Liver (tissue), 3 donors: ENCODE measurements at regions not wholly inside any gene's neighbourhood (a gene's known extent, or its start where the extent isn't known, plus 50 kb on each side); places are given as distances from the start of the nearest gene placed in this dataset.

Experiments used
- FOXA1 ChIP-seq: IDR thresholded peaks from 2 replicates; pipeline ENCODE4 v1.6.1; 2016; ENCODE audit warnings: antibody characterized with exemption
- GABPA ChIP-seq, 2 donors: IDR thresholded peaks in 1 of 2; conservative IDR thresholded peaks in 1 of 2; 2 replicates each; pipeline ENCODE4 v1.6.1; 2016; ENCODE audit warnings: antibody characterized with exemption in 2 of 2, mild to moderate bottlenecking in 1 of 2, moderate library complexity in 1 of 2
- HNF4G ChIP-seq: IDR thresholded peaks from 2 replicates; pipeline ENCODE4 v1.6.1; 2016; ENCODE audit warnings: antibody characterized with exemption
- JUND ChIP-seq, 2 donors: IDR thresholded peaks; 2 replicates each; pipeline ENCODE4 v1.6.1; 2016; ENCODE audit warnings: antibody characterized with exemption in 2 of 2
- RAD21 ChIP-seq, 2 donors: IDR thresholded peaks; 2 replicates each; pipeline ENCODE4 v1.6.1; 2016; ENCODE audit warnings: antibody characterized with exemption in 2 of 2, mild to moderate bottlenecking in 2 of 2
- RXRA ChIP-seq, 2 donors: IDR thresholded peaks; 2 replicates each; pipeline ENCODE4 v1.6.1; 2017 to 2018; ENCODE audit warnings: antibody characterized with exemption in 2 of 2, mild to moderate bottlenecking in 1 of 2
- SP1 ChIP-seq: IDR thresholded peaks from 2 replicates; pipeline ENCODE4 v1.6.1; 2018; ENCODE audit warnings: antibody characterized with exemption, mild to moderate bottlenecking
- TAF1 ChIP-seq: conservative IDR thresholded peaks from 2 replicates; pipeline ENCODE4 v1.6.1; 2016; ENCODE audit warnings: antibody characterized with exemption, mild to moderate bottlenecking
- YY1 ChIP-seq: IDR thresholded peaks from 2 replicates; pipeline ENCODE4 v1.6.1; 2016; ENCODE audit warnings: antibody characterized with exemption, mild to moderate bottlenecking
- TF ChIP-seq, protein P1 (sequence below): fragments of 150-350 bp; IDR thresholded peaks from 2 replicates; pipeline ENCODE4 v1.5.1; 2017; ENCODE audit warnings: improper control_type of control experiment, low read depth, low read length; ENCODE audit not compliant: missing input control
- TF ChIP-seq, protein P2 (sequence below): IDR thresholded peaks from 2 replicates; pipeline ENCODE4 v1.6.1; 2016; ENCODE audit warnings: antibody characterized with exemption, mild to moderate bottlenecking
- TF ChIP-seq, protein P3 (sequence below): IDR thresholded peaks from 2 replicates; pipeline ENCODE4 v1.6.1; 2016; ENCODE audit warnings: antibody characterized with exemption
- TF ChIP-seq, protein P4 (sequence below): IDR thresholded peaks from 2 replicates; pipeline ENCODE4 v1.6.1; 2016; ENCODE audit warnings: antibody characterized with exemption
- TF ChIP-seq, protein P5 (sequence below): IDR thresholded peaks from 2 replicates; pipeline ENCODE4 v1.6.1; 2016; ENCODE audit warnings: antibody characterized with exemption
- donor health status: healthy.
- donor health status: healthy.

DNA sequence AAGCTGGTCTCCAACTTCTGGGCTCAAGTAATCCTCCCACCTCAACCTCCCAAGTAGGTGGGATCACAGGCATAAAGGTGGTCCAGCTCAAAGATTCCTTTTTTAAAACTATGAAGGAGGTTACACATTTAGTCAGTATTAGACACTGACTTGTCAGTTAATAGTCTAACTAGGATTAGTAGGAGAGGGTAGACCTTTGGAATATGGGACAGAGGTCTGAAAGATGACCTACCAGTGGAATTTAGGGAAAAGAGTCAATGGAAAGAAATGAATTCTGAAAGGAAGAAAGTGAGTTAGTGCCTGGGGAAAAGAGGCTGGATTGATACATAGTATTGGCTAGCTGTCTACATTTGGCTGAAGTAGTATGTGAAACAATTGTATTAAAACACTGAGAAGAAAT lies 220.7 kb downstream of the MZT1 start:
- TF ChIP-seq, protein P1, sequence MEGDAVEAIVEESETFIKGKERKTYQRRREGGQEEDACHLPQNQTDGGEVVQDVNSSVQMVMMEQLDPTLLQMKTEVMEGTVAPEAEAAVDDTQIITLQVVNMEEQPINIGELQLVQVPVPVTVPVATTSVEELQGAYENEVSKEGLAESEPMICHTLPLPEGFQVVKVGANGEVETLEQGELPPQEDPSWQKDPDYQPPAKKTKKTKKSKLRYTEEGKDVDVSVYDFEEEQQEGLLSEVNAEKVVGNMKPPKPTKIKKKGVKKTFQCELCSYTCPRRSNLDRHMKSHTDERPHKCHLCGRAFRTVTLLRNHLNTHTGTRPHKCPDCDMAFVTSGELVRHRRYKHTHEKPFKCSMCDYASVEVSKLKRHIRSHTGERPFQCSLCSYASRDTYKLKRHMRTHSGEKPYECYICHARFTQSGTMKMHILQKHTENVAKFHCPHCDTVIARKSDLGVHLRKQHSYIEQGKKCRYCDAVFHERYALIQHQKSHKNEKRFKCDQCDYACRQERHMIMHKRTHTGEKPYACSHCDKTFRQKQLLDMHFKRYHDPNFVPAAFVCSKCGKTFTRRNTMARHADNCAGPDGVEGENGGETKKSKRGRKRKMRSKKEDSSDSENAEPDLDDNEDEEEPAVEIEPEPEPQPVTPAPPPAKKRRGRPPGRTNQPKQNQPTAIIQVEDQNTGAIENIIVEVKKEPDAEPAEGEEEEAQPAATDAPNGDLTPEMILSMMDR = no peak
- TF ChIP-seq, protein P2, sequence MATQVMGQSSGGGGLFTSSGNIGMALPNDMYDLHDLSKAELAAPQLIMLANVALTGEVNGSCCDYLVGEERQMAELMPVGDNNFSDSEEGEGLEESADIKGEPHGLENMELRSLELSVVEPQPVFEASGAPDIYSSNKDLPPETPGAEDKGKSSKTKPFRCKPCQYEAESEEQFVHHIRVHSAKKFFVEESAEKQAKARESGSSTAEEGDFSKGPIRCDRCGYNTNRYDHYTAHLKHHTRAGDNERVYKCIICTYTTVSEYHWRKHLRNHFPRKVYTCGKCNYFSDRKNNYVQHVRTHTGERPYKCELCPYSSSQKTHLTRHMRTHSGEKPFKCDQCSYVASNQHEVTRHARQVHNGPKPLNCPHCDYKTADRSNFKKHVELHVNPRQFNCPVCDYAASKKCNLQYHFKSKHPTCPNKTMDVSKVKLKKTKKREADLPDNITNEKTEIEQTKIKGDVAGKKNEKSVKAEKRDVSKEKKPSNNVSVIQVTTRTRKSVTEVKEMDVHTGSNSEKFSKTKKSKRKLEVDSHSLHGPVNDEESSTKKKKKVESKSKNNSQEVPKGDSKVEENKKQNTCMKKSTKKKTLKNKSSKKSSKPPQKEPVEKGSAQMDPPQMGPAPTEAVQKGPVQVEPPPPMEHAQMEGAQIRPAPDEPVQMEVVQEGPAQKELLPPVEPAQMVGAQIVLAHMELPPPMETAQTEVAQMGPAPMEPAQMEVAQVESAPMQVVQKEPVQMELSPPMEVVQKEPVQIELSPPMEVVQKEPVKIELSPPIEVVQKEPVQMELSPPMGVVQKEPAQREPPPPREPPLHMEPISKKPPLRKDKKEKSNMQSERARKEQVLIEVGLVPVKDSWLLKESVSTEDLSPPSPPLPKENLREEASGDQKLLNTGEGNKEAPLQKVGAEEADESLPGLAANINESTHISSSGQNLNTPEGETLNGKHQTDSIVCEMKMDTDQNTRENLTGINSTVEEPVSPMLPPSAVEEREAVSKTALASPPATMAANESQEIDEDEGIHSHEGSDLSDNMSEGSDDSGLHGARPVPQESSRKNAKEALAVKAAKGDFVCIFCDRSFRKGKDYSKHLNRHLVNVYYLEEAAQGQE = no peak
- TF ChIP-seq RAD21 (IDR thresholded peaks at IDR 0.05) (no peak), YY1 (no peak), TAF1 (no peak), GABPA (IDR thresholded peaks at IDR 0.05 in 1 of 2, conservative IDR thresholded peaks at IDR 0.05 in 1 of 2) (no peak), FOXA1 (no peak), RXRA (IDR thresholded peaks at IDR 0.05) (peak; percentile 31 to 33), SP1 (peak; percentile 72), JUND (IDR thresholded peaks at IDR 0.05) (no peak), HNF4G (peak; percentile 33)
- TF ChIP-seq, protein P3, sequence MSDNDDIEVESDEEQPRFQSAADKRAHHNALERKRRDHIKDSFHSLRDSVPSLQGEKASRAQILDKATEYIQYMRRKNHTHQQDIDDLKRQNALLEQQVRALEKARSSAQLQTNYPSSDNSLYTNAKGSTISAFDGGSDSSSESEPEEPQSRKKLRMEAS = no peak
- TF ChIP-seq, protein P4, sequence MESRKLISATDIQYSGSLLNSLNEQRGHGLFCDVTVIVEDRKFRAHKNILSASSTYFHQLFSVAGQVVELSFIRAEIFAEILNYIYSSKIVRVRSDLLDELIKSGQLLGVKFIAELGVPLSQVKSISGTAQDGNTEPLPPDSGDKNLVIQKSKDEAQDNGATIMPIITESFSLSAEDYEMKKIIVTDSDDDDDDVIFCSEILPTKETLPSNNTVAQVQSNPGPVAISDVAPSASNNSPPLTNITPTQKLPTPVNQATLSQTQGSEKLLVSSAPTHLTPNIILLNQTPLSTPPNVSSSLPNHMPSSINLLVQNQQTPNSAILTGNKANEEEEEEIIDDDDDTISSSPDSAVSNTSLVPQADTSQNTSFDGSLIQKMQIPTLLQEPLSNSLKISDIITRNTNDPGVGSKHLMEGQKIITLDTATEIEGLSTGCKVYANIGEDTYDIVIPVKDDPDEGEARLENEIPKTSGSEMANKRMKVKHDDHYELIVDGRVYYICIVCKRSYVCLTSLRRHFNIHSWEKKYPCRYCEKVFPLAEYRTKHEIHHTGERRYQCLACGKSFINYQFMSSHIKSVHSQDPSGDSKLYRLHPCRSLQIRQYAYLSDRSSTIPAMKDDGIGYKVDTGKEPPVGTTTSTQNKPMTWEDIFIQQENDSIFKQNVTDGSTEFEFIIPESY = no peak
- TF ChIP-seq, protein P5, sequence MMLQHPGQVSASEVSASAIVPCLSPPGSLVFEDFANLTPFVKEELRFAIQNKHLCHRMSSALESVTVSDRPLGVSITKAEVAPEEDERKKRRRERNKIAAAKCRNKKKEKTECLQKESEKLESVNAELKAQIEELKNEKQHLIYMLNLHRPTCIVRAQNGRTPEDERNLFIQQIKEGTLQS = no peak
